NCI-H1417 treated with DMSO at 0.1 percent for 48 hours (cell line): ENCODE measurements at regions not wholly inside any gene's neighbourhood (a gene's known extent, or its start where the extent isn't known, plus 50 kb on each side); places are given as distances from the start of the nearest gene placed in this dataset.
"Not testable (repeated sequence)": the region's sequence is repeated elsewhere in the genome, so short reads cannot be mapped to it uniquely, and the experiment has no call there.

Source experiments
- DNase-seq: peaks from one replicate; lab custom pipeline; 2025; lab: John Stamatoyannopoulos, UW

GRCh38 chr14:30221546-30221945, 293.9 kb upstream of the PRKD1 start:
- DNase-seq: no peak

DNA sequence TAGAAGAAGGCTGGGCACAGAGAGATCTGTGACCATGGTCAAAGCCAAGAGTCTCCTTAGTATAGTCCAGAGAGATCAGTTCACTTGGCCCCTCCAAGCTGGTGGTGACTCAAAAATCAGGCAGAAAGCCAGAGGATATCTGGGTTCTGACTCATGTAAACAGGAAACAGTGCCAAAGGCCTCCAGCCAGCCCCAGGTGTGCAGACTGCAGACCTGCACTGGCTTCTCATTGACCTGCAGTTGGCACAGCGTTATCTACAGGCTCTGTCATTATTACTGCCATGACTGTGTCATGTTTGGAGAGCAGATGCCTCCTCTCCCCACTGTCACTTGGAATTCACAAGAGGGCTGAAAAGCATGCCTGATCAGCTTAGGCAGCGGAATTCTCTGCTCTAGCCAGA, 295.7 kb upstream of the PRKD1 start:
- DNase-seq: no peak

- no peak for DNase-seq
These were observed 296.3 kb upstream of the PRKD1 start for GRCh38 chr14:30223966-30224365.

DNA sequence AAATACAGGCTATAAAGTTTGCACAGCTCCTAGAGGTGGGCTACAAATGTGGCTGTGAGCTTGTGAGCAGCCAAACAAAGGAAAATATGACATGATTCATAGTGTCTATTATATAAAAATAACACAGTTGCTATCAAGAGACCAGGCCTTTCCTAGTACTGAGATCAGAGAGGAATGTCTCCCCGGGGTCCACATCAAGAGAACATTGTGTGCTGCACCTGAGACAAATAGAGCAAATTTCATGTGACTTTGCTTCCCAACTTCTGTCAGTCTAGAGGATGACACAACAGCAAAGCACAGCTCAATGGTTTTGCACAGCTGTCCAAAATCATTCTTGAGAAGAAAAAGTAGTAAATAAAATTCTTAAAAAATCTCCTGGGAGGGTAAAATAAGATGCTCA, 297.5 kb upstream of the PRKD1 start:
- DNase-seq: no peak

DNA sequence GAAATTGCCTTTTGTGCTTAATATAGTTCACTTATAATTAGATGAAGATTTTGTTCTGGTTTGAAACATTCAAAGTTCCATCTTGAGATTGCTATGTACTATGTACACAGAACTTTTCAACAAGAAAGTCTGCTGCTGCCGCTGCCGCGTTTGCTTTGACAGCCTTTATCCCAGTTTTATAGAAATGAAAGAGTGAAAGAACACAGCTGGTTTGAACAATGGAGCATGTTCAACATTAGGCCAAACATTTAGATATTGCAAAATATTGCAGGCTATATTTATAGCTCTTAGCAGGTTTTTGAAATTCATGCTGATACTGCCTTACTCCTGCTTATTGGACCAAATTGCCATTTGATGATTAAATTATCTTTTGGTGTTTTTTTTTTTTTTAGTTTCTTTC, 299.8 kb upstream of the PRKD1 start:
- no peak for DNase-seq

- DNase-seq: no peak
These were observed 300.2 kb upstream of the PRKD1 start for GRCh38 chr14:30227876-30228275.

GRCh38 chr14:30230719-30231118, 303.1 kb upstream of the PRKD1 start:
- no peak for DNase-seq

GRCh38 chr14:30234966-30235365, 307.3 kb upstream of the PRKD1 start:
- DNase-seq: no peak

DNA sequence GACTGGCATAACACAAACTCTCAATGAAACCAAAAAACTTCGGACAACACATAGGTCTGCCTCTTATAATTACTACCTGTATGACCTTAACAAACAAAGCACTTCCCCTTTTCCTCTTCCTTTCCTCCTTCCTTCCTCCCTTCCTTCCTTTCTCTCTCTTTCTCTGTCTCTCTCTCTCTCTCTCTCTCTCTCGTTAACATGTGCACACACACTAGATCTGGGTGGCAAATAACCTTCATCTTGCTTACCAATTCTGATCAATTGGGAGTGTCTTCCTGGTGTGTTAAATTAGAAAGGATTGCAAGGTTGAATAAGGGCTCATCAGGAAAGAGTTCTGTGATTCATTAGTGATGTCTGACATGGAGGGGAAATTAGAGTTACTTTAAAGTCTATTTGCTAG, 307.8 kb upstream of the PRKD1 start:
- DNase-seq: no peak

DNA sequence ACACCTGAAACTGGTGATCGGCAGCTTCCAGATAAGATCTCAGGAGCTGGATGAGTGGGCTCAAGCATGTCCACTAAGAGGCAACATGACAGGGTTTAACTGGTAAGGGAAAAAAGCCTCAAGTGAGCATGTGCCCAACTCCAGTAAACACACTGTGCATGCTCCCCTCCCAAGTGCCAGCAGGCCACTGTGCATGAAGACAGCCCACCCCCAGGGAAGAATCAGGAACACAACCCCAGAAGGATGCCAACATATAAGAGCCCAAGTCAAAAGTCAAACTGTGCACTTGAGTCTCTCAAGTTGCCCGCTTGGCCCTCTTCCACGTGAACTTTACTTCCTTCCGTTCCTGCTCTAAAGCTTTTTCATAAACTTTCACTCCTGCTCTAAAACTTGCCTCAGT, 311.3 kb upstream of the PRKD1 start:
- DNase-seq: no peak

DNA sequence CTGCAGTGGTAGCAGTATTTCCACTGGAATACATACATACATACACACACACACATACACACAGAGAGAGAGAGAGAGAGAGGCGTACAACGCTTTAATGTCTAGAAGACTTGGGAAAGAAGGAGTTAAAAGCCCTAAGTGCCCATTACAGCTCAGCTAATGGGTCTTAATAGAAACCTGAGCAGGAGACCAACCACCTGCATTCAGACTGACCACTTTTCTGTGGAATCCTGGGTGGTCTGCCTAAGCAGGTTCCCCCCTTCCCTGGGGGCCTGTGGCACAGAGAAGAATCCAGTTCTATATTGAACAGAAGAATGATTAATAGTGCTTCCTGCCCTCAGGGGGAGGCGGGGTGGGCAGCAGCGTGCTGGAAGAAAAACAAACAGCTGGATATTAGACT, 312.4 kb upstream of the PRKD1 start:
- no peak for DNase-seq

GRCh38 chr14:30240685-30241084, 313.0 kb upstream of the PRKD1 start:
- no peak for DNase-seq

DNA sequence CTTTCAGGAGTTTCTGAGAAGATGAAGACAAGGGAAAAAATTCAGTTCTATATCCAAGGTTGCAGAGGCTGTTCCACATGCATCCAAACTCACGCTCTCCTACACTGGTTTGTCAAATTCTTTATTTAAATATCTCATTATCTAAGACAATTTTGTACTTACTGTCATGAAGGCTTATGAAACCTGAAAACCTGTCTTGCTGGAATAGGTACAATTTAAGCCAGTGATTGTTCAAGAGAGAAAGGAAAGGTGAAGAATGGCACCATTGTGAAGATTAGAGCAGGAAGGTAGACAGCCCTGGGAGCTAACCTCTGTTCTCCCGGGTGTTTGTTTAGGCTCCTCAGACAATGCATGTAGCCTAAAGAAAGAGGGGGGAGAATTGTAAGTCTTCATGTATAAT, 315.1 kb upstream of the PRKD1 start:
- DNase-seq: peak; percentile 91

DNA sequence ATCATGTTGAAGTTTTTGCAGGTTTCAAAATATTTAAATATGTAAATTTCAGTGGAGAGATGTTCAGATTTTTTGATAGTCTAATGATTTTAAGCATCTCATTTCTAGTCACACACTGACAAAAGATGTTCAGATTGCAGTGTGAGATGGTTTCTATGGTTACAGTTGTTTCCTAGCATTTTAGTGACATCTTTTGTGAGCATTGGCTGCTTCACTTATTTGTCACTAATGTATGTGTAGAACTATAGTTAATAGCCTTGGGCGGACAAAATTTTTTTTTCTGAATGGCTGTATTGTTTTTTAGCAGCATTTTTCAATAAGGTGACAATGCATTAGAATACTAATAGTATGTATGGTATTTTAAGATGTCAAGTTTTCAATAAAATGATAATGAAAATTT, 315.6 kb upstream of the PRKD1 start:
- DNase-seq: peak; percentile 91

GRCh38 chr14:30243805-30244204, 315.2 kb upstream of the G2E3 start:
- no peak for DNase-seq

- not testable (repeated sequence) for DNase-seq
These were observed 314.6 kb upstream of the G2E3 start for GRCh38 chr14:30244348-30244747.

DNA sequence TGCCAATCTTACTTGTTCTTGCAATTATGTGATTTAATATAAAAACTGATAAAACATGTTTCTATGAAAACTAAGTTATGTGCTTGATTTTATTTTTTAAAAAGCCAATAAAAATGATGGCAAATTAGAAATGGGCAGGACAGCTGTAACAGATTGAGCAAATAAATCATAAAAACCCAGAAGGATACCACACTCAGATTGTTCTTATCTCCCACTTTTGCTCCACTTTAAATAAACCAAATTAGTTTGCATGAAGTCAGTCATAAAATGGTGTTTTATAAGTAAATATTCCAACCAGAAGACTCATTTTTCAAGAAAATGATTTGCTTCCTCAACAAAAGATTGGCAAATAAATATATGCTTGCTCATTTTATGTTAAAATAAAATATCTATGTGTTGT, 307.9 kb upstream of the G2E3 start:
- DNase-seq: no peak

DNA sequence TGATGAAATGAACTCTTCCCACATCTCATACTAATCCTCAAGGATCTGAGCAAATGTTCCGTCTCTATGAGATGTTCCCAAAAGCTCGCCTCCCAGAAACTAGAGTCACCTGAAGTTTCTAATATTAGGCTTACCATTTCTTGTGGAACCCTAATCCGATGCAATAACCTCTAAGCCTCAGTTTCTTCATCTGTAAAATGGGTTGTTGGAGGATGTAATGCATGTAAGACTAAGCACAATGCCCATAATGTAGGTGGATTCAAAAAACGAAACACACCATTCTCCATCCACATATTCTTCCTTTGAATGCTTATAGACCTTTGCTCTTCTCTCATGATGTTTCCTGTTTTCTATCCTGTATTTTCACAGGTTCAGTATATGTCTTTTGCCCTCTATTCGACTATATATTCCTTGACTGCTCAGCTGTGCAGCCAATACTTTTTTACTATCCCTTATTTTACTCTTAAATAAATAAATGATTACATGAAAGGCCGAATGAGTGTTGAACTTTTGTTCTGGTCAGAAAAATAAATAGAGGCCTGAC, 307.3 kb upstream of the G2E3 start:
- DNase-seq: no peak

GRCh38 chr14:30252151-30252550, 306.8 kb upstream of the G2E3 start:
- DNase-seq: no peak

GRCh38 chr14:30252783-30253674, 305.9 kb upstream of the G2E3 start:
- no peak for DNase-seq

DNA sequence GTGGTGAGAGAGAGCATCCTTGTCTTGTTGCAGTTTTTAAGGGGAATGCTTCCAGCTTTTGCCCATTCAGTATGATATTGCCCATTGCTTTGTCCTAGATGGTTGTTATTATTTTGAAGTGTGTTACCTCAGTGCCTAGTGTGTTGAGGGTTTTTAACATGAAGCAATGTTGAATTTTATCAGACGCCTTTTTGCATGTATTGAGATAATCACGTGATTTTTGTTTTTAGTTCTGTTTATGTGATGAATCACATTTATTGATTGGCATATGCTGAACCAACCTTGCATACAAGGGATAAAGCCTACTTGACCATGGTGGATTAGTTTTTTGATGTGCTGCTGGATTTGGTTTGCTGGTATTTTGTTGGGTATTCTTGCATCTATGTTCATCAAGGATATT, 302.3 kb upstream of the G2E3 start:
- DNase-seq: no peak

DNA sequence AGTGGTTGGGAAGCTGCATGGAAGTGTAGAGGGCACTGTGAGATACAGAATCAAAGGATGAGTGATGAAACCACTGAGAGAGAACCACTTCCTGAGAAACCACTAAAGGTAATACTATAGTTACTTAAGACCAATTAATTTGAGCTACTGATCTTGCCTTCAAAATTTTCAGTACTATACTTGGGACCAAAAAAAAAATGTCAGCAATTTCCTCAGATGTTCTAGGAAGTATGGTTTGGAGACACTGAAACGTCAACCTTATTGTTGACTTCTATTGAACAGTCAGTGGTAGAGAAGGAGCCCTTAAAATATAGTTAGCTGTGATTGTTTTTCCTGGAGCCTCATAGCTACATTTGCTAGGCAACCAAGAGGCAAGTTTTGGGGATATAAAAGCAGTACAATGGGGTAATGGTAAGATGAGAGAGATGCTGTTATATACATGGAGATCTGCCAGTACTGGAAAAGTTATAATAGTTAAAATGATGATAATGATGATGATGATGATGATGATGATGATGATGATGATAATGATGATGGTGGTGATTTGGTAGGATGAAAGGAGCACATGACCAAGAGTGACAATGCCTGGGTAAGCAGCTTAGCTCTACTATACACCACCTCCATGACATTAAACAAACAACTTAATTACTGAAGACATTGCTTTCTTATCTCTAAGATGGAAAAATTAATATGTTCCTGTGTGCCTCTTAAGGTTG, 300.9 kb upstream of the G2E3 start:
- DNase-seq: no peak
